ENCODE measurements at regions not wholly inside any gene's neighbourhood (a gene's known extent, or its start where the extent isn't known, plus 50 kb on each side); places are given as distances from the start of the nearest gene placed in this dataset.
"Not testable (repeated sequence)": the region's sequence is repeated elsewhere in the genome, so short reads cannot be mapped to it uniquely, and the experiment has no call there.

DNA sequence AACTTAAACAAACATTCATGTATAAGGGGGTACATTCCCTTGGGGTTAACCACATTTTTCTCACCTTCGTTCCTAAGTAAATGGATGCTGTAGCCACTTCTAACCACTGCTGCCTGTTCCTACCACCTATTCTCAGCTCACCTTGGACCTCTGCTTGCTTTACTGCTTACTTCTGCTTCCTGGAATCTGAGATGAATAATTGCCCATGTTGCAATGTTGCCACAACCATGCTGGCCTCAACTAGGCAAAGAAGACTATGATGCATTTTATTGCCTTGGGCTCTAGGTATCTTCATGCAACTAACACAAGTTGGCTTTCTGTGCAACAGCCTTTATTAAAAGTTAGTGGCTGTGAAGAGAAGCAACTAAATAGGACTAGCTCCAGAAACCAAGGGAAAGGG lies 106.3 kb upstream of the TCF4 start:
- no peak for DNase-seq

DNA sequence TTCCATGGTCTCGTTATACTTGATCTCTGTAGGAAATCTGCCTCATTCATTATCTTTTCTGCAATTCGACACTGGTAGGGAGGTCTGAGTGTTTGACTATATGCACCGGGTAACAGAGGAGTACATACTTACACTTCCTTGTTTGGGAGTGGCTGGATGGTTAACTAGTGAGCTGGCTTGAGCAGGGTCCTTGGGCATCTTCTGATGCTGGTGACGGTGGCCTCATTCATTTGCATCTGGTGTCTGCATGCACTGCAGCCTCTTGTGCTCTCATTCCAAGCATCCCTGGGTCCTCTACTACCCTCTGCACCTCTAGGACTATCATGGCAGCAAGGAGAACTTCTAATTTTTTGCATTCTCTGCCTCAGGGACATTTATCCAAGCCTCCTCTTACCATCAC lies 100.0 kb upstream of the TCF4 start:
- peak in 2 of 3 experiments; percentile 21 to 45 for DNase-seq

DNA sequence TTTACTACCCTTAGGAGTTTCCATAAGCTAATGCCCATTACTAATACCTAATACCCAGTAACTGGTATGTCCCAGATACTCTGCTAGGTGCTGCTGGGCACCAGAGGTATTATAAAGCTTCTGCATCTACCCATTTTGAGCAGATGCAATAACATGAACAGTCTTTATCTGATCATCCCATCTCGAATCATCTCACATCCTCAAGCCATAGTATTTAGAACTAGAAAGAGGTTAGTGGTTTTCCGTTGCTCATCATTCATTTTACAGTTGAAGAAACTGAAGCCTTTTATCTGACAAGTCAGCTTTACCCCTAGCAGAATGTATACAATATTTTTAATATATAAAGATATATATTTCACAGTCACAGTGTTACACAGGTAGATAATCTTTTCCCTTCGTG lies 99.1 kb upstream of the TCF4 start:
- DNase-seq = no peak

DNA sequence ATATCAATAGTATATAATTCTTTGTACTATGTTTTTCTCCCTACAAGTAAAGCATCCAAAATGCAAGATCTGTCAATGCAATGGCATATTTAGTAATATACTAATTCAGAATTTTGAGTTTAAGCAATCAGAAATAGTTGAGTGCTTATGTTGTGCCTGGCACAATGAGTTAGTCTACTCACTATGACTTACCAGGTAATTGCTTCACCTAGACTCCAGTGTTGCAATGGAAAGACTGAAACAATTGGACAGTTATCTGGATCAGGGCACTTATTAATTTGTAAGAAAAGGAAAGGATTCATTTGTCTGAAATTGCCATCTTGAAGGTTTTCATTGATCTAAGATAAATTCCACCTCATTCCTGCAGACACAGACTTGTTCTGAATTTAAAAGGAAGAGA lies 97.6 kb upstream of the TCF4 start:
- no peak for DNase-seq

DNA sequence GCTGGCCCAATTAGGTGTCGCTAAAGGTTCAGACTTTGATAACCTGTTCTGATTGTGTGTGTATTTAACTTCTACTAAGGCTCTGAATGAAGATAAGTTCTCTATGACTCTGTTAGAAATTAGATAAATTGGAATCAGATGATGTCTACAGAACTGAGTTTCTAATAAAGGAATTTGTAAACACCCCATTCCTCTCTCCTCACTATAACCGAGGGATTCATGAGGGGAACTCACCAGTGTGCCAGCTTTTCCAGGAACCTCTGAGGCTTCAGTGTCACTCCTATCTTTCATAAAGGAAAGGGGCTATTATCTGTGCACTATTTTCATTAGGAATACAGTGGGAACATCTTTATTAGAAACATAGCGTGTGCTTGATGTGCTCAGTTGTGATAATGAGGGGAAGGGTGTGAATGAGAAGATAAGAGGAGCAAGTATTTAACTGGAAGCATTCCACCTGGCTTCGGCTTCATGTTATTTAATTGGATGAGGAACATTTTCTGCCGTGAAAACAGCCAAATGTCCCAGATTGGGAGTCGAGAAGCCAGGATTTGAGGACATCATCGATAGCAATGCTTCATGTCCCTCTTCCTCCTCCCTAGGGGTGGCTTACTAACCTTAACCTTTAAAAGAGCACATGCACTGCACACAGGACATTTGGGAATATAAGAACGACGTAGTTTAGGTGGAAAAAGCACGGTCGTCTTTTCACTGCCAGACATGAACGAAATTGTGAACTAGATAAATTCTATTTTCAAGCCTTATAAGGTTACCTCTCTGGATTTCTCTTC lies 84.8 kb upstream of the TCF4 start:
- DNase-seq = no peak

DNA sequence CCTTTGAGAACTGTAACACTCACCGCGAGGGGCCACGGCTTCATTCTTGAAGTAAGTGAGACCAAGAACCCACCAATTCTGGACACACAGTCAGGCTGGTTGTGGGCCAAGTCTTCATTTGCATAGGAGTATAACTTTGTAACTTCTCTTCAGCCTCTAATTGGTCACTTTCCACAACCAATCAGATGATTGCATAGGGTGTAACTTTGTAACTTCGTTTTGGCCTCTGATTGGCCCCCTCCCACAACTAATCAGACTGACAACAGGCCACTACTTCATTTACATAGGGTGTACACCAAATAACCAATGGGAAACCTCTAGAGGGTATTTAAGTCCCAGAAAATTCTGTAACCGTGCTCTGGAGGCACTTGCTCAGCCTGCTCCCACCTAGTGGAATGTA lies 77.5 kb upstream of the TCF4 start:
- DNase-seq = no peak

DNA sequence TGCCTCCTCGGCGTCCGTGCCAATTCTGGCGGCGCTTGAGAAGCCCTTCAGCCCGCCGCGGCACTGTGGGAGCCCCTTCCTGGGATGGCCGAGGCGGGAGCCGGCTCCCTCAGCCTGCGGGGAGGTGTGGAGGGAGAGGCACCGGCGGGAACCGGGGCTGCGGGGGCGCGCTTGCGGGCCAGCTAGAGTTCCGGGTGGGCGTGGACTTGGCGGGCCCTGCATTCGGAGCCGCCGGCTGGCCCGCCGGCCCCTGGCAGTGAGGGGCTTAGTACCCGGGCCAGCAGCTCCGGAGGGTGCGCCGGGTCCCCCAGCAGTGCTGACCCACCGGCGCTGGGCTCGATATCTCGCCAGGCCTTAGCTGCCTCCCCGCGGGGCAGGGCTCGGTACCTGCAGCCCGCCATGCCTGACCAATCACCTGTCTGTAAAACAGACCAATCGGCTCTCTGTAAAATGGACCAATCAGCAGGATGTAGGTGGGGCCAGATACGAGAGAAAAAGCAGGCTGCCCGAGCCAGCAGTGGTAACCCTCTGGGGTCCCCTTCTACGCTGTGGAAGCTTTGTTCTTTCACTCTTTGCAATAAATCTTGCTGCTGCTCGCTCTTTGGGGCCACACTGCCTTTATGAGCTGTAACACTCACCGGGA lies 76.9 kb upstream of the TCF4 start:
- not testable (repeated sequence) for DNase-seq

DNA sequence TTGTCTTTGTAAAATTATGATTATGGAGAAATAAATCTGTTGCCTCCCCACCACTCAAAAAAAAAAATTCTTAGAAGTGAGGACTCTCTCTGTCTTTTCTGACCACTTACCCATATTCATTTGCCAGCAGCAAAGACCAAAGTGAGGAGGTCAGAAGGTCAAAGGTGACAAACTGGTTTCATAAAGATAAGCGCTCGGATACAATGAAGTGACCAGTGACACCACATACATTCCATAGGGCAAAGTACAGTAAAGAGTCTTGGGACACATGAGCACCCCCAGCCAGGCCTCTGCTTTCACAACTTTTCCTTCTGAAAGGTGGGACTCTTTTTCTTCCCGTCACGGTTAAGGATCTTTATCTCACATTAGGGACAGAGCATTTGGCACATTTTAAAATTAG lies 75.9 kb upstream of the TCF4 start:
- no peak for DNase-seq

DNA sequence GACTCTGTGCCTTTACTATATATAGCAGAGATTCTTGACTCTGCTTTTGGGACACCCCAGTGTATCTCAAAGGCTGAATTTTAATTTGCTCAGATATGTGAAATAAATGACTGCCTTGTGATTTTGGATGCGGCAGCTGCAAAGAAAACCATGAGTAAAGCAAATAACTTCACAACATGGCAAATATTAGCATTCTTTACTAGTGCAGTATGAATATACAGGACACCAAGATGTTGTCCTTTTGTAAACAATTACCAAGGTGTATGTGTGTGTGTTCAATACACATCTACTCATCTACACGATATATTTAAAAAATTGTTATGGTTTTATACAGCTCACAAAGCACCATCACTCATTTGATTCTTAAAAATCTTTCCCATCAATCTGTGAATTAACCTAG lies 70.6 kb upstream of the TCF4 start:
- DNase-seq = no peak

DNA sequence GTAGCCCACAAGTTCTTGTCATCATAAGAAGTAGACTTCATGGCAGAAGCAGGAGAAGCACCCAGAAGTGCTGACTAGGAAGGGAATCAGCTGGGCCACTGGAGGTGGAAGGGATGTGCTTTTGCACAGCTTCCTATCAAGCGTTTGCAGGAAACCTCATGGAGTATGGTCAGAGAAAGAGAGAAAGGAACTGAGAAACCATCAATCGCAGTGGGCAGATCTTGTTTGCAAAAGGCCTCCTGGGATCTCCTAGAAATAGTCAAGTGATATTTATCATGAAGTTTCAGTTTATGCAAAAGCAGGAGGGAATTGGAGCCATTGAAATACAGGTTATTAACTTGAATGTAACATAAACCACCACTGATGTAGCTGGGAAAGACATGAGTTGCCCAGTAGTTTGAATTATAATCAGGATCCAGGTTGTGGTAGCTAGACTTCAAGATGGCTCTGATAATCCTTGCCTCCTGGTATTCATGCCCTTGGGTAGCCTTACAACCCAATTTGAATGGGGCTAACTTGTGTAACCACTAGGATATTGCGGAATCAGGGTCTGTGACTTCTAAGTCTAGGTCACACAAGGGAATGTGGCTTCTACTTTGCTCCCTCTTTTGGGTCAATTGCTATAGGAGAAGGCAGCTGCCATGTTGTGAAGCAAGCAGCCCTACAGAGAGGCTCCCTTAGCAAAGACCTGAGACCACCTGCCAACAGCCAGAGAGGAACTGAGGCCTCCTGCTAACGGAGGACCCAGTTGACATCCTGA lies 69.8 kb upstream of the TCF4 start:
- DNase-seq = no peak

DNA sequence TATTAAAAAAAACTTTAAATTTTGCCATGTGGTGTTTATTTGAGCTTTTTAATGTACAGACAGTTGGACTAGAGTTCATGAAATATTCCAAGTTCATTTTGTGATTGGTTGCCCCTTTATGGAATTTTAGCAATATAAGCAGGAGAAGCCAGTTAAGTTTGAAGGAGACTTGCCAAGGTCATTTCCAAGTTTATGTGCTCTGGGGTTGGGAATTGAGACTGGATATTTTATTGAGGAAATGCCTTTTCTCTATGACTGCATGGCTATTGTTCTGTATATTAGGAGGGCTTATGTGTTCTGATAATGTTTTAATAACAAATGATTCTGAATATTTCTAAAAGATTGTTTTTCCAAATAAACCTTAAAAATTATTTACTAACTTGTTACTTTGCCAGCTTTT lies 67.0 kb upstream of the TCF4 start:
- no peak for DNase-seq

DNA sequence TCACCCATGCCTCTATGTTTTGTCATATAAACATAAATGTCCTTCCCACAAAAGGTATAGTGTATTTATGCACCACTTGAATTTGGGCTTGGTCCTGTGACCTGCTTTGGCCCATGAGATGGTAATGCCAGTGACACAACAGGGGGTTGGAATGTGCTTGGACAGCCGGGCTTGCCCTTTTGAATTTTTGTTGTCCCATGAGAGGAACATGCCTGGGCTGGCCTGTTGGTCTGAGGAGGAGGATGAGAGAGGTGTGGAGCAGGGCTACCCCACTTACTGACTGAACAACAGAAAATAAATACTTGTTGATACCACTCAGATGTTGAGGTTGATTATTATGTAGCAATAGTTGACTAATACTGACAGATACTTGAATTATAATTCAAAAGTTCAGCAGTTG lies 63.2 kb upstream of the TCF4 start:
- no peak for DNase-seq

DNA sequence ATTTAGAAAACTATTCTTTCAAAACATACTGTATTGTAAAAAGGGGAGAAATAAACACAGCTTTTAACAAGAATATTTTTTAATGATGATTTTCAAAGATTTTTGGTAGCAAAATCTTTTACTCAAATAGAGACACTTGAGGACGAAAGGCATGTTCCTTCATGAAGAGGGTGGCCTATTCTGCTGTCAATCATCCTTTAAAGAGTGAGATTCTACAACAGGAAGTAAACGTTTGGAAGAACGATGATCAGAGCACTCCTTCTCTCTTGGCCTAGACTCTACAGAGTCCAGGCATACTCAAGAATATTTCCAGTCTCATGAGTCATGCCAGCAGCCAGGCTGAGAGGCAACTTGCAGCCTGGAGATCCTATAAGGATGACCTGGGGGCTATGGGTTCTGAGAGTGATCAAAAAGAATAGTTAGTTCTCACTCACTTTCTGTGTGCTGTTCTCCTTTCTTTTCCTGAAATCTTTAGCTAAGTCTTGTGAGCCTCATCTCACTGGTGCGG lies 62.4 kb upstream of the TCF4 start:
- no peak for DNase-seq

DNA sequence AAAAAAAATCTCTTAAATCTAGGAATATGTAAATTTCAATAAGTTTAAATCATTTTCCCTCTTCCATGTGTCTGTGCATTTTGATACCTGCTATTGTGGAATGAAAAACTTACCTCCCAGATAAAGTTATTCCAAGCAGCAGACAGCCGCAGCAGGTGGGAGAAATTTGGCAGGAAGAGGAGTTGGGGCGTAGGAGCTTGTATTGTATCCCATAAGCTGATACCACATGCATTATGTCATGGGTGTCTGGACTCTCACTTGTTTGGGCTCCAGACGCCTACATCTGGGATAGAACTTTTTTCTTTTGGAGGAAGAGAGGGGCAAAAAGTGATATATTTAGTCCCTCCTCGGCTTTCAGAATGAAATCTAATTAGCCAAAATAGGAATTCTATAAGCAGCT lies 59.3 kb upstream of the TCF4 start:
- no peak for DNase-seq

DNA sequence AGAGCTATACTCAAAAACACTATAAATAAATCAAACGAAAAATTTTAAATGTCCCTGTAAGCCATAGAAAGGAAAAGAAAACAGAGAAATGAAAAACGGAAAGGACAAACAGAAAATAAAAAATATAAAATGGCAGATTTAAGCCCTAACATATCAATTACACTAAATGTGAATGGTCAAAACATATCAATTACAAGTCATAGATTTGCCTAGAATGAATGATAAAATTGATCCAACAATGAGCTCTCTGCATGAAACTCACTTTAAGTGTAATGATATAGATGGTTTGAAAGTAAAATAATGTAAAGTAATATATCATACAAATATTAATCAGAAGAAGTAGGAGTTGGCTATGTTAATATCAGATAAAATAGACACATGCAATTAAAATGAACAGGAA lies 54.2 kb upstream of the TCF4 start:
- no peak for DNase-seq

DNA sequence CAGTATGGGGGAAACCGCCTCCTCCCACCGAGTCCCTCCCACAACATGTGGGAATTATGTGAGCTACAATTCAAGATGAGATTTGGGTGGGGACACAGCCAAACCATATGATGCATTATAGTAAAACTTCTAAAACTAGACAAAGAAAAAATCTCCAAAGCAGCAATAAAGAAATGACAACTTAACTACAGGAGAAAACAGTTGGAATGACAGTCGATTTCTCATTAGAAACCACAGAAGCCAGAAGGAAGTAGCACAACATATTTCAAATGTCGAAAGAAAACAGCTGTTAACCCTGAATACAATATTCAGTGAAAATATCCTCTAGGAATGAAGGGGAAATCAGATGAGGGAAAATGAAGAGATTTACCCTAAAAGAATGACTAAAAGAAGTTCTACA lies 53.5 kb upstream of the TCF4 start:
- DNase-seq = no peak

Data from NCI-H1417 (cell line).